ENCODE measurements at regions not wholly inside any gene's neighbourhood (a gene's known extent, or its start where the extent isn't known, plus 50 kb on each side); places are given as distances from the start of the nearest gene placed in this dataset.

DNA sequence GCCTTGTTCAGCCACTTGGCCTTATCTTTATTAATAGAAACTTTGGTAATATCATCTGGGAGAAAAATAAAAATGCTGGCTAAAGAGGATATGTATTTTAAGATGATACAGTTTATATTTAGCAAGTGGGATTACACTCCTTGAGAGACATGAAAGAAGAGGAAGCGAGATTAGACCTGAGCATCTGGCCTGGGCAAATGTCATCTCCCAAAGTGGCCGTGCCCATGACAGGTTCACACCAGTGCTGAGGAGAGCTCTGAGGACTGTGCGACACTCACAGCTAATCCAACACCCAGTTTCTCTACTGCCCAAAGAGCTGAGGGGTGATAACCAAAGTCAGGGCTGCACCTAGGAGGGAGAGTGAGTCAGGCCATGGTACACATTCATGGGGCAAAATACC is 121.7 kb upstream of the DUSP10 start:
- Histone ChIP-seq H2AFZ (ENCODE audit: low read depth, low read length, poor library complexity, severe bottlenecking) (no peak overlapping the region), H3K36me3 (ENCODE audit: control insufficient read depth in 1 of 2, insufficient read depth in 2 of 2, low read length in 2 of 2) (no peaks in the 10 kb centered on the region), H3K4me1 (ENCODE audit: control insufficient read depth in 1 of 2, insufficient read depth in 2 of 2, low read length in 2 of 2) (peaks cover 0 to under 1% of the 10 kb centered on the region in 2 experiments; a peak in 1 of 4 replicates), H3K9me2 (ENCODE audit: insufficient read depth) (no peaks in the 10 kb centered on the region), H4K20me1 (ENCODE audit: insufficient read depth) (no peaks in the 10 kb centered on the region), H3K4me2 (ENCODE audit: low read length) (no peak overlapping the region), H3K9me3 (ENCODE audit: control insufficient read depth in 1 of 2, insufficient read depth in 1 of 2, low read depth in 1 of 2, low read length in 2 of 2) (no peaks in the 10 kb centered on the region), H3K9ac (ENCODE audit: low read length) (no peak overlapping the region), H3K79me2 (ENCODE audit: insufficient read depth, low read length) (no peaks in the 10 kb centered on the region), H3K27me3 (ENCODE audit: insufficient read depth, low read length) (no peaks in the 10 kb centered on the region), H3K4me3 (replicated peaks in 1 of 2; ENCODE audit: low read depth in 1 of 2, low read length in 2 of 2) (no peak overlapping the region), H3K27ac (ENCODE audit: low read depth, low read length) (no peak overlapping the region)
- no TSS peak for BruUV-seq (replicated peaks)
- DNase-seq (ENCODE audit: low read depth, low spot score) (no peak), ATAC-seq (no peak)
- TF ChIP-seq FOSL1 (IDR thresholded peaks at IDR 0.05; ENCODE audit: low read depth) (no peak), JUND (IDR thresholded peaks at IDR 0.05) (no peak), EZH2phosphoT487 (IDR thresholded peaks at IDR 0.05; ENCODE audit: borderline replicate concordance) (no peak), CEBPB (IDR thresholded peaks at IDR 0.05; ENCODE audit: low read depth) (no peak), TCF7L2 (IDR thresholded peaks at IDR 0.05; ENCODE audit: borderline replicate concordance, extremely low read depth, insufficient read depth, insufficient read length) (no peak), SP1 (IDR thresholded peaks at IDR 0.05; ENCODE audit: low read depth) (no peak), POLR2AphosphoS5 (IDR thresholded peaks at IDR 0.05; ENCODE audit: low read depth, low read length) (no peak), POLR2A (IDR thresholded peaks at IDR 0.05; ENCODE audit: borderline replicate concordance, extremely low read depth, insufficient read depth, insufficient read length) (no peak), ELF1 (IDR thresholded peaks at IDR 0.05; ENCODE audit: borderline replicate concordance, low read depth) (no peak), REST (IDR thresholded peaks at IDR 0.05; ENCODE audit: low read depth) (no peak), YY1 (IDR thresholded peaks at IDR 0.05; ENCODE audit: extremely low read depth, insufficient replicate concordance, low read depth, low read length) (no peak), MAX (IDR thresholded peaks at IDR 0.05) (no peak), CBX3 (IDR thresholded peaks at IDR 0.05; ENCODE audit: low read depth) (no peak)
- TF ChIP-seq, protein P1, sequence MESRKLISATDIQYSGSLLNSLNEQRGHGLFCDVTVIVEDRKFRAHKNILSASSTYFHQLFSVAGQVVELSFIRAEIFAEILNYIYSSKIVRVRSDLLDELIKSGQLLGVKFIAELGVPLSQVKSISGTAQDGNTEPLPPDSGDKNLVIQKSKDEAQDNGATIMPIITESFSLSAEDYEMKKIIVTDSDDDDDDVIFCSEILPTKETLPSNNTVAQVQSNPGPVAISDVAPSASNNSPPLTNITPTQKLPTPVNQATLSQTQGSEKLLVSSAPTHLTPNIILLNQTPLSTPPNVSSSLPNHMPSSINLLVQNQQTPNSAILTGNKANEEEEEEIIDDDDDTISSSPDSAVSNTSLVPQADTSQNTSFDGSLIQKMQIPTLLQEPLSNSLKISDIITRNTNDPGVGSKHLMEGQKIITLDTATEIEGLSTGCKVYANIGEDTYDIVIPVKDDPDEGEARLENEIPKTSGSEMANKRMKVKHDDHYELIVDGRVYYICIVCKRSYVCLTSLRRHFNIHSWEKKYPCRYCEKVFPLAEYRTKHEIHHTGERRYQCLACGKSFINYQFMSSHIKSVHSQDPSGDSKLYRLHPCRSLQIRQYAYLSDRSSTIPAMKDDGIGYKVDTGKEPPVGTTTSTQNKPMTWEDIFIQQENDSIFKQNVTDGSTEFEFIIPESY (IDR thresholded peaks at IDR 0.05; ENCODE audit: extremely low read depth, insufficient replicate concordance, low read length), result no peak
- TF ChIP-seq, protein P2, sequence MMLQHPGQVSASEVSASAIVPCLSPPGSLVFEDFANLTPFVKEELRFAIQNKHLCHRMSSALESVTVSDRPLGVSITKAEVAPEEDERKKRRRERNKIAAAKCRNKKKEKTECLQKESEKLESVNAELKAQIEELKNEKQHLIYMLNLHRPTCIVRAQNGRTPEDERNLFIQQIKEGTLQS (IDR thresholded peaks at IDR 0.05), result no peak
- POLR2A ChIA-PET, result no interaction called here
- RAD21 ChIA-PET (ENCODE audit: low non-redundant PET in 1 of 2, low total read pairs in 2 of 2, uncharacterized antibody in 2 of 2, unreplicated experiment in 2 of 2), result no interaction called here
- intact Hi-C loops (cut with micrococcal nuclease), result no loop called here
- CTCF ChIA-PET, result no interaction called here

Data from HCT116 (cell line).